ENCODE measurements at regions not wholly inside any gene's neighbourhood (a gene's known extent, or its start where the extent isn't known, plus 50 kb on each side); places are given as distances from the start of the nearest gene placed in this dataset.

GRCh38 chr14:22387776-22388241, 201.2 kb downstream of the DAD1 start:
- no peak for TF ChIP-seq CTCF (IDR thresholded peaks at IDR 0.05)
- no peak for TF ChIP-seq POLR2AphosphoS5 (IDR thresholded peaks at IDR 0.05)
